ENCODE measurements at regions not wholly inside any gene's neighbourhood (a gene's known extent, or its start where the extent isn't known, plus 50 kb on each side); places are given as distances from the start of the nearest gene placed in this dataset.
"Not testable (repeated sequence)": the region's sequence is repeated elsewhere in the genome, so short reads cannot be mapped to it uniquely, and the experiment has no call there.

GRCh38 chr20:48400009-48400408, 427.8 kb downstream of the PREX1 start:
- DNase-seq = no peak

GRCh38 chr20:48398506-48399449, 429.0 kb downstream of the PREX1 start:
- DNase-seq = no peak

GRCh38 chr20:48396981-48397861, 430.6 kb downstream of the PREX1 start:
- not testable (repeated sequence) for DNase-seq

- DNase-seq = no peak
Observed at GRCh38 chr20:48395816-48396546, 431.8 kb downstream of the PREX1 start.

- no peak for DNase-seq
Observed at GRCh38 chr20:48394415-48395081, 433.3 kb downstream of the PREX1 start.

GRCh38 chr20:48393737-48394314, 434.0 kb downstream of the PREX1 start:
- DNase-seq = no peak

- DNase-seq = no peak
Observed at GRCh38 chr20:48393311-48393685, 434.5 kb downstream of the PREX1 start.

GRCh38 chr20:48392407-48393310, 435.1 kb downstream of the PREX1 start:
- DNase-seq = no peak

- DNase-seq = no peak
Observed at GRCh38 chr20:48390981-48391380, 436.8 kb downstream of the PREX1 start.

GRCh38 chr20:48387675-48388074, 440.1 kb downstream of the PREX1 start:
- DNase-seq = no peak

GRCh38 chr20:48385527-48385926, 442.3 kb downstream of the PREX1 start:
- no peak for DNase-seq

- DNase-seq = no peak
Observed at GRCh38 chr20:48385114-48385513, 442.7 kb downstream of the PREX1 start.

- no peak for DNase-seq
Observed at GRCh38 chr20:48384147-48384818, 443.5 kb downstream of the PREX1 start.

GRCh38 chr20:48383252-48383651, 444.5 kb downstream of the PREX1 start:
- no peak for DNase-seq

GRCh38 chr20:48382304-48382703, 445.5 kb downstream of the PREX1 start:
- no peak for DNase-seq

GRCh38 chr20:48381353-48382120, 446.3 kb downstream of the PREX1 start:
- no peak for DNase-seq

GRCh38 chr20:48380661-48381060, 447.1 kb downstream of the PREX1 start:
- no peak for DNase-seq

- no peak for DNase-seq
Observed at GRCh38 chr20:48378976-48379675, 448.7 kb downstream of the PREX1 start.

- DNase-seq = no peak
Observed at GRCh38 chr20:48377940-48378339, 449.9 kb downstream of the PREX1 start.
